Upper lobe of left lung (tissue), 4 donors: ENCODE measurements at regions not wholly inside any gene's neighbourhood (a gene's known extent, or its start where the extent isn't known, plus 50 kb on each side); places are given as distances from the start of the nearest gene placed in this dataset.

Source experiments
- POLR2A ChIP-seq, 4 donors: fragments of 450-650 bp; IDR thresholded peaks; one replicate each; pipeline ENCODE4 v1.5.1; 2016 to 2017; ENCODE audit warnings: antibody characterized with exemption in 4 of 4, mild to moderate bottlenecking in 2 of 4
- POLR2AphosphoS5 ChIP-seq, 2 donors: sonication (generic); formaldehyde crosslinking; IDR thresholded peaks; one replicate each; pipeline ENCODE4 v1.5.1; 2017; ENCODE audit warnings: antibody characterized with exemption in 2 of 2
- TF ChIP-seq, protein P1 (sequence below), 6 experiments: fragments of 450-650 bp in 4 of 6; fragments of 200-600 bp in 2 of 6; sonication (generic) in 2 of 6; IDR thresholded peaks; one replicate each; pipeline ENCODE4 v1.5.1; 2016 to 2019; ENCODE audit warnings: antibody characterized with exemption in 6 of 6

GRCh38 chr14:87199381-87199780 is 793.6 kb downstream of the GALC start:
- TF ChIP-seq POLR2A (IDR thresholded peaks at IDR 0.05) (no peak), POLR2AphosphoS5 (IDR thresholded peaks at IDR 0.05) (no peak)
- TF ChIP-seq, protein P1, sequence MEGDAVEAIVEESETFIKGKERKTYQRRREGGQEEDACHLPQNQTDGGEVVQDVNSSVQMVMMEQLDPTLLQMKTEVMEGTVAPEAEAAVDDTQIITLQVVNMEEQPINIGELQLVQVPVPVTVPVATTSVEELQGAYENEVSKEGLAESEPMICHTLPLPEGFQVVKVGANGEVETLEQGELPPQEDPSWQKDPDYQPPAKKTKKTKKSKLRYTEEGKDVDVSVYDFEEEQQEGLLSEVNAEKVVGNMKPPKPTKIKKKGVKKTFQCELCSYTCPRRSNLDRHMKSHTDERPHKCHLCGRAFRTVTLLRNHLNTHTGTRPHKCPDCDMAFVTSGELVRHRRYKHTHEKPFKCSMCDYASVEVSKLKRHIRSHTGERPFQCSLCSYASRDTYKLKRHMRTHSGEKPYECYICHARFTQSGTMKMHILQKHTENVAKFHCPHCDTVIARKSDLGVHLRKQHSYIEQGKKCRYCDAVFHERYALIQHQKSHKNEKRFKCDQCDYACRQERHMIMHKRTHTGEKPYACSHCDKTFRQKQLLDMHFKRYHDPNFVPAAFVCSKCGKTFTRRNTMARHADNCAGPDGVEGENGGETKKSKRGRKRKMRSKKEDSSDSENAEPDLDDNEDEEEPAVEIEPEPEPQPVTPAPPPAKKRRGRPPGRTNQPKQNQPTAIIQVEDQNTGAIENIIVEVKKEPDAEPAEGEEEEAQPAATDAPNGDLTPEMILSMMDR (IDR thresholded peaks at IDR 0.05) = no peak
